GM12878 (cell line): ENCODE measurements at regions not wholly inside any gene's neighbourhood (a gene's known extent, or its start where the extent isn't known, plus 50 kb on each side); places are given as distances from the start of the nearest gene placed in this dataset.

ENCODE experiments used
- ATAC-seq: fragments of 200-7000 bp; cut with Tn5 transposase; 3 replicates; pipeline ENCODE4 v1.9.1; 2020; ENCODE audit warnings: mild to moderate bottlenecking, moderate library complexity
- BruUV-seq: library from RNA; stranded (reverse); fragments of 400-500 nt; replicated peaks from 2 replicates; lab custom pipeline; 2021; lab: Mats Ljungman, UMichigan
- CTCF ChIA-PET: fragments of 300-600 bp; sonication (Branson Sonifier 250); formaldehyde crosslinking; extraction: SDS; loops from one replicate; lab custom pipeline; 2021; ENCODE audit warnings: inconsistent platforms; lab: Yijun Ruan, JAX
- POLR2A ChIA-PET: fragments of 350-600 bp; formaldehyde crosslinking; extraction: SDS; loops from one replicate; lab custom pipeline; 2021; ENCODE audit warnings: inconsistent platforms; lab: Charles Lee
- RAD21 ChIA-PET: fragments of 300-600 bp; sonication (Branson Sonifier 250); formaldehyde crosslinking; loops from one replicate; lab custom pipeline; 2023; ENCODE audit warnings: antibody characterized with exemption; ENCODE audit not compliant: unreplicated experiment; lab: Charles Lee
- SMC1A ChIA-PET: fragments of 300-600 bp; sonication (Branson Sonifier 250); formaldehyde crosslinking; loops from one replicate; lab custom pipeline; 2023; ENCODE audit not compliant: unreplicated experiment, uncharacterized antibody; lab: Charles Lee
- DNase-seq: peaks from one replicate; pipeline ENCODE4 v3.0.0-alpha.2; 2011; ENCODE audit warnings: low read depth, low spot score
- FAIRE-seq: peaks from 3 replicates; lab custom pipeline; 2011; peaks lifted over from hg19 to GRCh38; lab: Jason Lieb, UNC
- H2AFZ ChIP-seq: 2 replicates; pipeline ENCODE4 v1.6.0; 2011; ENCODE audit warnings: low read depth, low read length, control low read depth; ENCODE audit not compliant: control insufficient read depth
- H3K27ac ChIP-seq: 2 replicates; pipeline ENCODE4 v1.5.1; 2011; ENCODE audit warnings: control low read depth; ENCODE audit not compliant: control insufficient read depth, insufficient read depth
- H3K27me3 ChIP-seq, 2 experiments: replicated peaks in 1 of 2; 2 replicates each; pipeline versions ENCODE4 v1.6.0 to v1.6.1; 2011; ENCODE audit warnings: low read length in 1 of 2; ENCODE audit not compliant: control insufficient read depth in 2 of 2, insufficient read depth in 2 of 2
- H3K36me3 ChIP-seq, 2 experiments: 2 replicates each; pipeline ENCODE4 v1.5.1; 2011; ENCODE audit warnings: low read length in 1 of 2; ENCODE audit not compliant: control insufficient read depth in 2 of 2, insufficient read depth in 2 of 2
- H3K4me1 ChIP-seq: 2 replicates; pipeline ENCODE4 v1.6.1; 2011; ENCODE audit warnings: mild to moderate bottlenecking, low read length, moderate library complexity, mixed read lengths; ENCODE audit not compliant: control insufficient read depth, insufficient read depth
- H3K4me2 ChIP-seq: 2 replicates; pipeline ENCODE4 v1.6.0; 2011; ENCODE audit warnings: control low read depth; ENCODE audit not compliant: control insufficient read depth, insufficient read depth
- H3K4me3 ChIP-seq: fragments of 200-600 bp; sonication (generic); 2 replicates; pipeline ENCODE4 v1.5.1; 2016
- H3K79me2 ChIP-seq: 2 replicates; pipeline ENCODE4 v1.6.0; 2011; ENCODE audit warnings: low read length; ENCODE audit not compliant: control insufficient read depth, insufficient read depth
- H3K9ac ChIP-seq: 2 replicates; pipeline ENCODE4 v1.8.0; 2011; ENCODE audit warnings: low read length, control low read depth, mixed read lengths; ENCODE audit not compliant: control insufficient read depth, insufficient read depth
- H3K9me3 ChIP-seq: replicated peaks from 3 replicates; pipeline ENCODE4 v1.5.1; 2011; ENCODE audit warnings: mild to moderate bottlenecking, low read length; ENCODE audit not compliant: control insufficient read depth, insufficient read depth
- H4K20me1 ChIP-seq: 2 replicates; pipeline ENCODE4 v1.6.0; 2011; ENCODE audit not compliant: control insufficient read depth, insufficient read depth
- CHD2 ChIP-seq: IDR thresholded peaks from 2 replicates; pipeline ENCODE4 v1.6.1; 2011; ENCODE audit warnings: low read depth, low read length, improper control_type of control experiment, borderline replicate concordance
- ESRRA ChIP-seq: IDR thresholded peaks from 2 replicates; pipeline ENCODE4 v1.6.1; 2012; ENCODE audit warnings: mild to moderate bottlenecking, low read length, improper control_type of control experiment
- HCFC1 ChIP-seq: fragments of 150-350 bp; IDR thresholded peaks from 2 replicates; pipeline ENCODE4 v1.6.1; 2014; ENCODE audit warnings: low read length
- MTA3 ChIP-seq: IDR thresholded peaks from 2 replicates; pipeline ENCODE4 v1.6.1; 2012; ENCODE audit warnings: low read length, inconsistent platforms, borderline replicate concordance
- MXI1 ChIP-seq: fragments of 150-350 bp; IDR thresholded peaks from 2 replicates; pipeline ENCODE4 v1.6.1; 2011; ENCODE audit warnings: low read depth, mild to moderate bottlenecking, inconsistent platforms, low read length, improper control_type of control experiment
- SMAD1 ChIP-seq: fragments of 450-650 bp; IDR thresholded peaks from 2 replicates; pipeline ENCODE4 v1.6.1; 2018; ENCODE audit warnings: mild to moderate bottlenecking, low read depth; ENCODE audit not compliant: partially characterized antibody
- ZBTB4 ChIP-seq: fragments of 450-650 bp; formaldehyde crosslinking; IDR thresholded peaks from 2 replicates; pipeline ENCODE4 v1.4.0; 2022; ENCODE audit warnings: mild to moderate bottlenecking, moderate library complexity
- WGBS: methylation state at CpG from one replicate; pipeline ENCODE4 v1.1.6; 2016; ENCODE audit warnings: low lambda C conversion rate; ENCODE audit not compliant: insufficient replicate concordance, insufficient coverage; ENCODE audit errors: missing lambda C conversion rate; 5-methylcytosine and 5-hydroxymethylcytosine counted together
- in situ Hi-C: fragments of 300-500 bp; cut with MboI; formaldehyde crosslinking; loops from 9 replicates; pipeline ENCODE4 v1.14.3; 2018; ENCODE audit warnings: mixed read lengths
- intact Hi-C: fragments of 100-400 bp; cut with micrococcal nuclease; formaldehyde crosslinking; loops from one replicate; pipeline ENCODE4 v1.14.2; 2022; ENCODE audit not compliant: unreplicated experiment
- TF ChIP-seq, protein P1 (sequence below): fragments of 450-650 bp; IDR thresholded peaks from 2 replicates; pipeline ENCODE4 v1.6.1; 2018; ENCODE audit warnings: borderline replicate concordance, mild to moderate bottlenecking; ENCODE audit not compliant: partially characterized antibody
- TF ChIP-seq, protein P2 (sequence below): fragments of 450-650 bp; IDR thresholded peaks from 2 replicates; pipeline ENCODE4 v1.6.1; 2017; ENCODE audit warnings: mild to moderate bottlenecking, moderate library complexity

- Histone ChIP-seq H4K20me1 (no peaks in the 10 kb centered on the region), H3K36me3 (no peaks in the 10 kb centered on the region), H3K9me3 (no peaks in the 10 kb centered on the region), H3K79me2 (no peaks in the 10 kb centered on the region), H3K4me3 (no peak overlapping the region), H2AFZ (no peak overlapping the region), H3K27me3 (no peaks in the 10 kb centered on the region), H3K4me1 (no peaks in the 10 kb centered on the region), H3K4me2 (no peak overlapping the region), H3K27ac (no peak overlapping the region), H3K9ac (no peak overlapping the region)
- no peak for TF ChIP-seq CHD2
- TF ChIP-seq HCFC1 = no peak
- TF ChIP-seq, protein P1, sequence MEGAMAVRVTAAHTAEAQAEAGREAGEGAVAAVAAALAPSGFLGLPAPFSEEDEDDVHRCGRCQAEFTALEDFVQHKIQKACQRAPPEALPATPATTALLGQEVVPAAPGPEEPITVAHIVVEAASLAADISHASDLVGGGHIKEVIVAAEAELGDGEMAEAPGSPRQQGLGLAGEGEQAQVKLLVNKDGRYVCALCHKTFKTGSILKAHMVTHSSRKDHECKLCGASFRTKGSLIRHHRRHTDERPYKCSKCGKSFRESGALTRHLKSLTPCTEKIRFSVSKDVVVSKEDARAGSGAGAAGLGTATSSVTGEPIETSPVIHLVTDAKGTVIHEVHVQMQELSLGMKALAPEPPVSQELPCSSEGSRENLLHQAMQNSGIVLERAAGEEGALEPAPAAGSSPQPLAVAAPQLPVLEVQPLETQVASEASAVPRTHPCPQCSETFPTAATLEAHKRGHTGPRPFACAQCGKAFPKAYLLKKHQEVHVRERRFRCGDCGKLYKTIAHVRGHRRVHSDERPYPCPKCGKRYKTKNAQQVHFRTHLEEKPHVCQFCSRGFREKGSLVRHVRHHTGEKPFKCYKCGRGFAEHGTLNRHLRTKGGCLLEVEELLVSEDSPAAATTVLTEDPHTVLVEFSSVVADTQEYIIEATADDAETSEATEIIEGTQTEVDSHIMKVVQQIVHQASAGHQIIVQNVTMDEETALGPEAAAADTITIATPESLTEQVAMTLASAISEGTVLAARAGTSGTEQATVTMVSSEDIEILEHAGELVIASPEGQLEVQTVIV = no peak
- TF ChIP-seq SMAD1 = no peak
- TF ChIP-seq, protein P2, sequence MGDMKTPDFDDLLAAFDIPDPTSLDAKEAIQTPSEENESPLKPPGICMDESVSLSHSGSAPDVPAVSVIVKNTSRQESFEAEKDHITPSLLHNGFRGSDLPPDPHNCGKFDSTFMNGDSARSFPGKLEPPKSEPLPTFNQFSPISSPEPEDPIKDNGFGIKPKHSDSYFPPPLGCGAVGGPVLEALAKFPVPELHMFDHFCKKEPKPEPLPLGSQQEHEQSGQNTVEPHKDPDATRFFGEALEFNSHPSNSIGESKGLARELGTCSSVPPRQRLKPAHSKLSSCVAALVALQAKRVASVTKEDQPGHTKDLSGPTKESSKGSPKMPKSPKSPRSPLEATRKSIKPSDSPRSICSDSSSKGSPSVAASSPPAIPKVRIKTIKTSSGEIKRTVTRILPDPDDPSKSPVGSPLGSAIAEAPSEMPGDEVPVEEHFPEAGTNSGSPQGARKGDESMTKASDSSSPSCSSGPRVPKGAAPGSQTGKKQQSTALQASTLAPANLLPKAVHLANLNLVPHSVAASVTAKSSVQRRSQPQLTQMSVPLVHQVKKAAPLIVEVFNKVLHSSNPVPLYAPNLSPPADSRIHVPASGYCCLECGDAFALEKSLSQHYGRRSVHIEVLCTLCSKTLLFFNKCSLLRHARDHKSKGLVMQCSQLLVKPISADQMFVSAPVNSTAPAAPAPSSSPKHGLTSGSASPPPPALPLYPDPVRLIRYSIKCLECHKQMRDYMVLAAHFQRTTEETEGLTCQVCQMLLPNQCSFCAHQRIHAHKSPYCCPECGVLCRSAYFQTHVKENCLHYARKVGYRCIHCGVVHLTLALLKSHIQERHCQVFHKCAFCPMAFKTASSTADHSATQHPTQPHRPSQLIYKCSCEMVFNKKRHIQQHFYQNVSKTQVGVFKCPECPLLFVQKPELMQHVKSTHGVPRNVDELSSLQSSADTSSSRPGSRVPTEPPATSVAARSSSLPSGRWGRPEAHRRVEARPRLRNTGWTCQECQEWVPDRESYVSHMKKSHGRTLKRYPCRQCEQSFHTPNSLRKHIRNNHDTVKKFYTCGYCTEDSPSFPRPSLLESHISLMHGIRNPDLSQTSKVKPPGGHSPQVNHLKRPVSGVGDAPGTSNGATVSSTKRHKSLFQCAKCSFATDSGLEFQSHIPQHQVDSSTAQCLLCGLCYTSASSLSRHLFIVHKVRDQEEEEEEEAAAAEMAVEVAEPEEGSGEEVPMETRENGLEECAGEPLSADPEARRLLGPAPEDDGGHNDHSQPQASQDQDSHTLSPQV = no peak
- TF ChIP-seq MXI1 = no peak
- no peak for TF ChIP-seq MTA3
- no peak for TF ChIP-seq ESRRA
- TF ChIP-seq ZBTB4 (CRISPR knock-in tag) = no peak
- ChIA-PET CTCF (interaction anchor here (1.2 to 1.4 kb wide), 2 partner anchors 14 to 214 kb away, joined by 3 to 4 read pairs; no protein-coding TSS in a partner anchor), POLR2A (interaction anchor here (0.6 kb wide), 1 partner anchor 548 kb away, joined by 5 read pairs; no protein-coding TSS in a partner anchor), RAD21 (no interaction called here), SMC1A (no interaction called here)
- no peak for FAIRE-seq
- BruUV-seq = no TSS peak
- in situ Hi-C loops (no loop called here), intact Hi-C loops (no loop called here)
- WGBS = 34% methylated on average over 14 of the region's 14 CpGs
- no peak for DNase-seq
- ATAC-seq = no peak
These were observed 231.1 kb upstream of the ADARB2 start for GRCh38 chr10:1968257-1969033.
